Left ventricle myocardium inferior (tissue), 1 donor: ENCODE measurements at regions not wholly inside any gene's neighbourhood (a gene's known extent, or its start where the extent isn't known, plus 50 kb on each side); places are given as distances from the start of the nearest gene placed in this dataset.

Source experiments
- DNase-seq: peaks from one replicate; pipeline ENCODE4 v3.0.0-alpha.2; 2020
- H3K27ac ChIP-seq: fragments of 200-600 bp; replicated peaks from 2 replicates; pipeline ENCODE4 v1.8.0; 2021
- H3K27me3 ChIP-seq: fragments of 200-600 bp; 2 replicates; pipeline ENCODE4 v1.8.0; 2021; ENCODE audit warnings: low read depth
- H3K36me3 ChIP-seq: fragments of 200-600 bp; 2 replicates; pipeline ENCODE4 v1.8.0; 2021
- H3K4me1 ChIP-seq: fragments of 200-600 bp; 2 replicates; pipeline ENCODE4 v1.8.0; 2021
- H3K4me3 ChIP-seq: fragments of 200-600 bp; 2 replicates; pipeline ENCODE4 v1.8.0; 2021; ENCODE audit warnings: mild to moderate bottlenecking, moderate library complexity
- H3K9me3 ChIP-seq: fragments of 200-600 bp; replicated peaks from 2 replicates; pipeline ENCODE4 v1.8.0; 2021
- CTCF ChIP-seq: fragments of 200-600 bp; IDR thresholded peaks from 2 replicates; pipeline ENCODE4 v1.8.0; 2021; ENCODE audit warnings: antibody characterized with exemption, mild to moderate bottlenecking, borderline replicate concordance
- intact Hi-C: fragments of 100-400 bp; cut with micrococcal nuclease; formaldehyde crosslinking; loops from one replicate; pipeline ENCODE4 v1.11.0; 2022
- donor health status: DM: no; HTN: yes; CAD: no; lungs with severe emphysema.

GRCh38 chr3:83524901-83525300 lies 1433.9 kb upstream of the CADM2 start:
- H3K9me3 ChIP-seq = no peaks in the 10 kb centered on the region

GRCh38 chr3:83559082-83559481 lies 1399.7 kb upstream of the CADM2 start:
- H3K27ac ChIP-seq = no peak overlapping the region
- no peaks in the 10 kb centered on the region for H3K4me1 ChIP-seq
- intact Hi-C loops = no loop called here
- no peak for TF ChIP-seq CTCF
- DNase-seq = no peak
- no peaks in the 10 kb centered on the region for H3K27me3 ChIP-seq
- H3K9me3 ChIP-seq = peaks cover 14% of the 10 kb centered on the region
- no peak overlapping the region for H3K4me3 ChIP-seq
- H3K36me3 ChIP-seq = no peaks in the 10 kb centered on the region

More at GRCh38 chr3:83524901-83525300, 1433.9 kb upstream of the CADM2 start:
- Histone ChIP-seq H3K36me3 (no peaks in the 10 kb centered on the region), H3K4me1 (no peaks in the 10 kb centered on the region), H3K27ac (no peak overlapping the region), H3K27me3 (no peaks in the 10 kb centered on the region), H3K4me3 (no peak overlapping the region)
- intact Hi-C loops = no loop called here
- no peak for DNase-seq
- no peak for TF ChIP-seq CTCF

- Histone ChIP-seq H3K27me3 (no peaks in the 10 kb centered on the region), H3K36me3 (no peaks in the 10 kb centered on the region), H3K4me1 (no peaks in the 10 kb centered on the region), H3K9me3 (no peaks in the 10 kb centered on the region), H3K4me3 (no peak overlapping the region), H3K27ac (no peak overlapping the region)
- TF ChIP-seq CTCF = no peak
- no peak for DNase-seq
- intact Hi-C loops = no loop called here
Observed at GRCh38 chr3:83567935-83568334, 1390.9 kb upstream of the CADM2 start.

- Histone ChIP-seq H3K36me3 (no peaks in the 10 kb centered on the region), H3K27ac (no peak overlapping the region), H3K27me3 (no peaks in the 10 kb centered on the region), H3K9me3 (no peaks in the 10 kb centered on the region), H3K4me1 (no peaks in the 10 kb centered on the region), H3K4me3 (no peak overlapping the region)
- intact Hi-C loops = no loop called here
- no peak for DNase-seq
- no peak for TF ChIP-seq CTCF
Observed at GRCh38 chr3:83581546-83581945, 1377.2 kb upstream of the CADM2 start.

- no peak overlapping the region for H3K4me3 ChIP-seq
- intact Hi-C loops = no loop called here
- no peaks in the 10 kb centered on the region for H3K36me3 ChIP-seq
- peaks cover 3% of the 10 kb centered on the region for H3K9me3 ChIP-seq
- H3K27me3 ChIP-seq = no peaks in the 10 kb centered on the region
- H3K4me1 ChIP-seq = no peaks in the 10 kb centered on the region
- no peak for DNase-seq
- TF ChIP-seq CTCF = no peak
- no peak overlapping the region for H3K27ac ChIP-seq
Observed at GRCh38 chr3:83601704-83602103, 1357.1 kb upstream of the CADM2 start.

- Histone ChIP-seq H3K27me3 (no peaks in the 10 kb centered on the region), H3K4me3 (no peak overlapping the region), H3K4me1 (no peaks in the 10 kb centered on the region), H3K27ac (no peak overlapping the region), H3K9me3 (no peaks in the 10 kb centered on the region), H3K36me3 (no peaks in the 10 kb centered on the region)
- no peak for DNase-seq
- intact Hi-C loops = no loop called here
- TF ChIP-seq CTCF = no peak
Observed at GRCh38 chr3:83622526-83622925, 1336.3 kb upstream of the CADM2 start.
